ENCODE measurements at regions not wholly inside any gene's neighbourhood (a gene's known extent, or its start where the extent isn't known, plus 50 kb on each side); places are given as distances from the start of the nearest gene placed in this dataset.

DNA sequence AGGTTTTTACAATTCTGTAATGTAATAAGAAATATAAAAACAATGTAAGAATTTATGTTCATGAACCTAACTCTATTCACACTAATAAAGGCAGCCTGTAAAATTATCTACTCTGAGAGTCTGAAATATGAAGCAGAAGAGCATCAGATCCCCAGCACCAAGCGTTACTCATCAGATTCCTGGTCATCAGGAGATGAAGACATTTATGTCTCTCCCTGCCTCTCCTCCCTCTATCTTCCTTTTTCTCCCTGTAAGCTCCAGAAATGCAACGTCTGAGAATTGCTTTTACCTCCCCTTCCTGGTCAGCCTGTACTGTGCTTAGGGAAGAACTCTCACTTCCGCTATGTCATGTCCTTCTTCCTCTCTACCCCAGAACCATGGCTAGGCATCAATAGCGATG lies 114.4 kb upstream of the SLIT3 start:
- FAIRE-seq, result no peak
- in situ Hi-C loops (cut with MboI) (no loop called here), intact Hi-C loops (cut with micrococcal nuclease) (no loop called here)
- POLR2A ChIA-PET, result no interaction called here
- no peak overlapping the region for H3K4me3 ChIP-seq
- BruUV-seq (replicated peaks), result no TSS peak
- CTCF ChIA-PET (ENCODE audit: low intra/inter-chr PET ratio), result no interaction called here
- H3K79me2 ChIP-seq (ENCODE audit: control insufficient read depth, insufficient read depth, low read length), result no peaks in the 10 kb centered on the region
- TF ChIP-seq ZNF695 (CRISPR knock-in tag; IDR thresholded peaks at IDR 0.05) (no peak), MECOM (CRISPR knock-in tag; IDR thresholded peaks at IDR 0.05) (no peak), CXXC5 (CRISPR knock-in tag; IDR thresholded peaks at IDR 0.05) (no peak), SMARCC2 (IDR thresholded peaks at IDR 0.05; ENCODE audit: low read depth) (no peak), SRF (CRISPR knock-in tag; IDR thresholded peaks at IDR 0.05) (no peak)
- H3K27ac ChIP-seq (ENCODE audit: extremely low read depth, low read depth, low read length), result no peak overlapping the region
- no peaks in the 10 kb centered on the region for H4K20me1 ChIP-seq (replicated peaks; ENCODE audit: control insufficient read depth, insufficient read depth, low read length)
- WGBS (ENCODE audit: insufficient coverage, low coverage, missing lambda C conversion rate), result 2% methylated on average over 4 of the region's 4 CpGs
- H2AFZ ChIP-seq (ENCODE audit: low read depth, low read length), result no peak overlapping the region
- no peak overlapping the region for H3K9ac ChIP-seq (ENCODE audit: insufficient read depth in 1 of 2, low read depth in 2 of 2, low read length in 2 of 2)
- H3K27me3 ChIP-seq (ENCODE audit: control insufficient read depth in 2 of 2, insufficient read depth in 2 of 2, low read length in 2 of 2), result no peaks in the 10 kb centered on the region
- H3K9me3 ChIP-seq (replicated peaks; ENCODE audit: control insufficient read depth, insufficient read depth, low read depth, low read length), result no peaks in the 10 kb centered on the region
- ATAC-seq, result no peak
- no peak for DNase-seq (ENCODE audit: extremely low read depth in 1 of 4, low spot score in 3 of 4)
- no peak overlapping the region for H3K4me2 ChIP-seq (ENCODE audit: insufficient read depth, low read length)
- no peaks in the 10 kb centered on the region for H3K4me1 ChIP-seq (replicated peaks in 1 of 2; ENCODE audit: control insufficient read depth in 2 of 2, insufficient read depth in 2 of 2, low read length in 2 of 2)
- H3K9me1 ChIP-seq (ENCODE audit: control insufficient read depth, insufficient read depth, low read length), result no peaks in the 10 kb centered on the region
- H3K36me3 ChIP-seq (ENCODE audit: control insufficient read depth, insufficient read depth, low read length), result no peaks in the 10 kb centered on the region

DNA sequence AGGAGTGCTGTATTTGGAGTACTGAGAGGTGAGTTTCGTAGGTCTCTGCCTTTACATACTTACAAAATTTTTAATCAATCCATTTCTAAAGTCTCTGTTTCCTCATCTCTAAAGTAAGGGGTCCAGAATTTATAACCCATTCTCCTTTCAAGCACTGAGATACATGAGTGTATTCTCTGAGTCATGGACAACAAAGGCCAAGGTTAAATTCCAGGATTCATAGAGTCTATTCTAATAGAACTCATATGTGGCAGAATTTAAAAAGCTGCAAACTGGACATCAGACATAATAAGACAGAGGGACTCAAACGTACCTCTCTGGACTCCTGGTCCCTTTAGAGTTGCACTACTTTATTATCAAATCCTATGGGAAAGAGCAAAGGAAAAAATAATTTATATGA lies 112.5 kb upstream of the SLIT3 start:
- CTCF ChIA-PET (ENCODE audit: low intra/inter-chr PET ratio), result no interaction called here
- DNase-seq (ENCODE audit: extremely low read depth in 1 of 4, low spot score in 3 of 4) (no peak), FAIRE-seq (no peak), ATAC-seq (no peak)
- H3K4me1 ChIP-seq (replicated peaks in 1 of 2; ENCODE audit: control insufficient read depth in 2 of 2, insufficient read depth in 2 of 2, low read length in 2 of 2), result no peaks in the 10 kb centered on the region
- H3K79me2 ChIP-seq (ENCODE audit: control insufficient read depth, insufficient read depth, low read length), result no peaks in the 10 kb centered on the region
- no peak overlapping the region for H3K4me3 ChIP-seq
- H2AFZ ChIP-seq (ENCODE audit: low read depth, low read length), result no peak overlapping the region
- no peaks in the 10 kb centered on the region for H3K9me1 ChIP-seq (ENCODE audit: control insufficient read depth, insufficient read depth, low read length)
- no peaks in the 10 kb centered on the region for H3K27me3 ChIP-seq (ENCODE audit: control insufficient read depth in 2 of 2, insufficient read depth in 2 of 2, low read length in 2 of 2)
- H3K9me3 ChIP-seq (replicated peaks; ENCODE audit: control insufficient read depth, insufficient read depth, low read depth, low read length), result no peaks in the 10 kb centered on the region
- H3K4me2 ChIP-seq (ENCODE audit: insufficient read depth, low read length), result no peak overlapping the region
- H3K36me3 ChIP-seq (ENCODE audit: control insufficient read depth, insufficient read depth, low read length), result no peaks in the 10 kb centered on the region
- POLR2A ChIA-PET, result interaction anchor here (0.6 kb wide), 1 partner anchor 222 kb away, joined by 3 read pairs; no protein-coding TSS in a partner anchor
- H4K20me1 ChIP-seq (replicated peaks; ENCODE audit: control insufficient read depth, insufficient read depth, low read length), result no peaks in the 10 kb centered on the region
- in situ Hi-C loops (cut with MboI), result no loop called here
- H3K9ac ChIP-seq (ENCODE audit: insufficient read depth in 1 of 2, low read depth in 2 of 2, low read length in 2 of 2), result no peak overlapping the region
- BruUV-seq (replicated peaks), result no TSS peak
- H3K27ac ChIP-seq (ENCODE audit: extremely low read depth, low read depth, low read length), result no peak overlapping the region
- no peak for TF ChIP-seq SNIP1 (IDR thresholded peaks at IDR 0.05; ENCODE audit: low read depth)
- TF ChIP-seq ZNF174 (CRISPR knock-in tag; IDR thresholded peaks at IDR 0.05), result no peak
- TF ChIP-seq BCOR (IDR thresholded peaks at IDR 0.05), result no peak
- TF ChIP-seq RFX1 (IDR thresholded peaks at IDR 0.05), result no peak
- no peak for TF ChIP-seq CBX2 (IDR thresholded peaks at IDR 0.05; ENCODE audit: insufficient read depth, low read length, poor library complexity, severe bottlenecking)
- TF ChIP-seq ZNF408 (CRISPR knock-in tag; IDR thresholded peaks at IDR 0.05; ENCODE audit: low read depth), result no peak
- TF ChIP-seq ZNF589 (CRISPR knock-in tag; IDR thresholded peaks at IDR 0.05; ENCODE audit: low read depth), result no peak
- TF ChIP-seq HSF4 (CRISPR knock-in tag; IDR thresholded peaks at IDR 0.05; ENCODE audit: borderline replicate concordance), result no peak
- intact Hi-C loops (cut with micrococcal nuclease), result no loop called here
- 0% methylated on average over 2 of the region's 2 CpGs for WGBS (ENCODE audit: insufficient coverage, low coverage, missing lambda C conversion rate)

All from K562 (cell line).